Sigmoid colon (tissue), 3 donors: ENCODE measurements at regions not wholly inside any gene's neighbourhood (a gene's known extent, or its start where the extent isn't known, plus 50 kb on each side); places are given as distances from the start of the nearest gene placed in this dataset.

Source experiments
- CTCF ChIP-seq, 4 experiments: fragments of 450-650 bp in 3 of 4; fragments of 200-600 bp in 1 of 4; IDR thresholded peaks; one replicate each; pipeline ENCODE4 v1.5.1; 2016 to 2019; ENCODE audit warnings: antibody characterized with exemption in 4 of 4, mild to moderate bottlenecking in 3 of 4, moderate library complexity in 2 of 4
- POLR2A ChIP-seq, 2 donors: fragments of 450-650 bp; IDR thresholded peaks; one replicate each; pipeline ENCODE4 v1.6.1; 2016; ENCODE audit warnings: antibody characterized with exemption in 2 of 2, mild to moderate bottlenecking in 2 of 2, moderate library complexity in 2 of 2

GRCh38 chr11:130761560-130762220, 154.6 kb downstream of the SNX19 start:
- TF ChIP-seq CTCF (IDR thresholded peaks at IDR 0.05) (no peak), POLR2A (IDR thresholded peaks at IDR 0.05) (no peak)
